OCI-LY1 (cell line): ENCODE measurements at regions not wholly inside any gene's neighbourhood (a gene's known extent, or its start where the extent isn't known, plus 50 kb on each side); places are given as distances from the start of the nearest gene placed in this dataset.

Source experiments
- CTCF ChIP-seq: fragments of 200-600 bp; sonication (generic), shearing (Covaris generic); IDR thresholded peaks from 2 replicates; pipeline ENCODE4 v1.5.1; 2017; ENCODE audit warnings: mild to moderate bottlenecking, antibody characterized with exemption, low read length, moderate library complexity, mixed read lengths
- EZH2 ChIP-seq: fragments of 200-600 bp; sonication (generic), shearing (Covaris generic); IDR thresholded peaks from 2 replicates; pipeline ENCODE4 v1.8.0; 2017; ENCODE audit warnings: borderline replicate concordance, mixed run types, mild to moderate bottlenecking, antibody characterized with exemption, low read length, moderate library complexity, mixed read lengths

- TF ChIP-seq CTCF (no peak), EZH2 (no peak)
Measured at GRCh38 chr9:73056245-73056644, 95.4 kb upstream of the ANXA1 start.
